Thyroid gland (tissue), 4 donors: ENCODE measurements at regions not wholly inside any gene's neighbourhood (a gene's known extent, or its start where the extent isn't known, plus 50 kb on each side); places are given as distances from the start of the nearest gene placed in this dataset.
"Not testable (repeated sequence)": the region's sequence is repeated elsewhere in the genome, so short reads cannot be mapped to it uniquely, and the experiment has no call there.

Experiments used
- DNase-seq, 2 donors: peaks; one replicate each; pipeline ENCODE4 v3.0.0-alpha.2; 2019
- H3K27ac ChIP-seq, 3 donors: fragments of 200-600 bp; sonication (generic); 1 replicate in 2 of 3; 2 replicates in 1 of 3; pipeline ENCODE4 v1.5.1; 2016 to 2019; ENCODE audit warnings: mild to moderate bottlenecking in 1 of 3, moderate library complexity in 1 of 3
- H3K27me3 ChIP-seq: fragments of 200-600 bp; sonication (generic); one replicate; pipeline ENCODE4 v1.5.1; 2019
- H3K36me3 ChIP-seq, 2 donors: fragments of 200-600 bp; sonication (generic); one replicate each; pipeline ENCODE4 v1.5.1; 2016 to 2019
- H3K4me1 ChIP-seq, 2 donors: fragments of 200-600 bp; sonication (generic); one replicate each; pipeline ENCODE4 v1.5.1; 2017 to 2019
- H3K4me3 ChIP-seq, 3 donors: fragments of 200-600 bp; sonication (generic); replicated peaks in 1 of 3; 1 replicate in 2 of 3; 2 replicates in 1 of 3; pipeline ENCODE4 v1.5.1; 2016; ENCODE audit warnings: mild to moderate bottlenecking in 1 of 3
- H3K9me3 ChIP-seq: fragments of 200-600 bp; sonication (generic); one replicate; pipeline ENCODE4 v1.5.1; 2017
- CTCF ChIP-seq, 6 experiments: fragments of 200-600 bp in 3 of 6; fragments of 450-650 bp in 3 of 6; sonication (generic) in 3 of 6; IDR thresholded peaks; one replicate each; pipeline ENCODE4 v1.5.1; 2016 to 2019; ENCODE audit warnings: antibody characterized with exemption in 6 of 6, mild to moderate bottlenecking in 2 of 6, inconsistent platforms in 1 of 6, moderate library complexity in 1 of 6
- POLR2A ChIP-seq, 2 donors: fragments of 450-650 bp; IDR thresholded peaks; one replicate each; pipeline ENCODE4 v1.6.1; 2017; ENCODE audit warnings: antibody characterized with exemption in 2 of 2, mild to moderate bottlenecking in 2 of 2, moderate library complexity in 1 of 2
- WGBS, 2 donors: methylation state at CpG; one replicate each; pipeline ENCODE4 v1.1.5; 2017; 5-methylcytosine and 5-hydroxymethylcytosine counted together
- intact Hi-C: fragments of 100-400 bp; cut with DNase I; formaldehyde crosslinking; loops from one replicate; pipeline ENCODE4 v1.15.1; 2023

DNA sequence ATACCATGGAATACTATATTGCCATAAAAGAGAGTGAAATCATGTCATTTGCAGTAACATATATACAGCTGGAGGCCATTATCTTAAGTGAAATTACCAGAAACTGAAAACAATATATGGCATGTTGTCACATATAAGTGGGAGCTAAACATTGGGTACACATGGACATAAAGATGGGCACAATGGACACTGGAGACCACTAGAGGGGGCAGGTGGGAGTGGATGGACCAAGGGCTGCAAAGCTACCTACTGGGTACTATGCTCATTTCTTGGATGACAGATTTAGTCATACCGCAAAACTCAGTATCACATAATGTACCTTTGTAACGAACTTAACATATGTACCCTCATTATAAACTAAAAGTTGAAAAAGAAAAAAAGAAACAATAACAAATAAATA is 1167.6 kb downstream of the NXPH1 start:
- 89 to 93% methylated on average over 2 of the region's 2 CpGs for WGBS, 2 donors

DNA sequence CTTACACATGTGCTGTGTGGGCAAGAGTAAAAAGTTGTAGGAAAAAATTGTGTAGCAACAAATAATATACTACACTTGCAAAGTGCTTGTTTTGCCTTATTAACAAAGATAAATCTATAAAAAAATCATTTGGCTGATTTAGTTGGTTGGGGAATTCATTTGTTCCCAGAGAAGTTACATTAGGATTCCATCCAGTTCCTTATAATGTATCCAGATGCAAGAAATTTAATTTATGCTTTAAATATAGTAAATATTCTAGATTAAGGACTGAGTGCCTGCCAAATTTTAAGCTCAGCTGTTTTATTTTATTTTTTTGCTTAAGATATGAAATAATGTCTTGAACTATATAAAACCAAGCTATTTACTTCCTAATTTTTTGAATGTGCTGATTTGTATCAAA is 1169.9 kb downstream of the NXPH1 start:
- intact Hi-C loops = no loop called here

More for the DNA sequence above, 1167.6 kb downstream of the NXPH1 start:
- intact Hi-C loops = no loop called here
- DNase-seq = no peak
- Histone ChIP-seq H3K4me1 (no peaks in the 10 kb centered on the region), H3K27me3 (no peaks in the 10 kb centered on the region), H3K27ac (no peak overlapping the region), H3K36me3 (no peaks in the 10 kb centered on the region), H3K9me3 (no peaks in the 10 kb centered on the region), H3K4me3 (no peak overlapping the region)
- TF ChIP-seq CTCF (IDR thresholded peaks at IDR 0.05) = no peak
- TF ChIP-seq POLR2A (IDR thresholded peaks at IDR 0.05) = no peak

GRCh38 chr7:9608560-9608959 is 1175.2 kb downstream of the NXPH1 start:
- no peak for DNase-seq
- Histone ChIP-seq H3K4me1 (no peaks in the 10 kb centered on the region), H3K27me3 (no peaks in the 10 kb centered on the region), H3K9me3 (no peaks in the 10 kb centered on the region), H3K27ac (no peak overlapping the region), H3K4me3 (no peak overlapping the region), H3K36me3 (no peaks in the 10 kb centered on the region)
- WGBS, 2 donors = 59 to 83% methylated on average over 1 of the region's 1 CpG
- TF ChIP-seq POLR2A (IDR thresholded peaks at IDR 0.05) (no peak), CTCF (IDR thresholded peaks at IDR 0.05) (no peak)
- intact Hi-C loops = no loop called here

More for the DNA sequence above, 1169.9 kb downstream of the NXPH1 start:
- no peaks in the 10 kb centered on the region for H3K4me1 ChIP-seq
- TF ChIP-seq POLR2A (IDR thresholded peaks at IDR 0.05) (no peak), CTCF (IDR thresholded peaks at IDR 0.05) (no peak)
- H3K27ac ChIP-seq = no peak overlapping the region
- H3K27me3 ChIP-seq = no peaks in the 10 kb centered on the region
- H3K4me3 ChIP-seq = no peak overlapping the region
- no peaks in the 10 kb centered on the region for H3K9me3 ChIP-seq
- H3K36me3 ChIP-seq = no peaks in the 10 kb centered on the region
- DNase-seq = no peak

DNA sequence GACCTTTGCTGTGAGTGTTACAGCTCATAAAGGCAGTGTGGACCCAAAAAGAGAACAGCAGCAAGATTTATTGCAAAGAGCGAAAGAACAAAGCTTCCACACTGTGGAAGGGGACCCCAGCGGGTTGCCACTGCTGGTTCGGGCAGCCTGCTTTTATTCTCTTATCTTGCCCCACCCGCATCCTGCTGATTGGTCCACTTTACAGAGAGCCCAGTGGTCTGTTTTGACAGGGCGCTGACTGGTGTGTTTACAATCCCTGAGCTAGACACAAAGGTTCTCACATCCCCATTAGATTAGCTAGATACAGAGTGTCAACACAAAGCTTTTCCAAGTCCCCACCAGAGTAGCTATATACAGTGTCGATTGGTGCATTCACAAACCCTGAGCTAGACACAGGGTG is 1187.5 kb downstream of the NXPH1 start:
- H3K36me3 ChIP-seq, intact Hi-C loops, H3K27me3 ChIP-seq, H3K9me3 ChIP-seq, H3K4me3 ChIP-seq, H3K4me1 ChIP-seq, H3K27ac ChIP-seq, DNase-seq: not testable (repeated sequence)
- 92 to 94% methylated on average over 6 of the region's 6 CpGs for WGBS, 2 donors

DNA sequence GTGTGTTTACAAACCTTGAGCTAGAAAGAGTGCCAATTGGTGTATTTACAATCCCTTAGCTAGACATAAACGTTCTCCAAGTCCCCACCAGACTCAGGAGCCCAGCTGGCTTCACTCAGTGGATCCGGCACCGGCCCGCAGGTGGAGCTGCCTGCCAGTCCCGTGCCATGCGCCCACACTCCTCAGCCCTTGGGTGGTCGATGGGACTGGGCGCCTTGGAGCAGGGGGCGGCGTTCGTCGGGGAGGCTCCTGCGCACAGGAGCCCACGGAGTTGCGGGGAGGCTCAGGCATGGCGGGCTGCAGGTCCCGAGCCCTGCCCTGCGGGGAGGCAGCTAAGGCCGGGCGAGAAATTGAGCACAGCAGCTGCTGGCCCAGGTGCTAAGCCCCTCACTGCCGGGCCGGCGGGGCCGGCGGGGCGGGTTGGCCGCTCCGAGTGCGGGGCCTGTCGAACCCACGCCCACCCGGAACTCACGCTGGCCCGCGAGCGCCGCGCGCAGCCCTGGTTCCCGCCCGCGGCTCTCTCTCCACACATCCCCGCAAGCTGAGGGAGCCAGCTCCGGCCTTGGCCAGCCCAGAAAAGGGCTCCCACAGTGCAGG is 1188.0 kb downstream of the NXPH1 start:
- intact Hi-C loops, DNase-seq: not testable (repeated sequence)
- WGBS, 2 donors = 88 to 96% methylated on average over 13 to 20 of the region's 44 CpGs

DNA sequence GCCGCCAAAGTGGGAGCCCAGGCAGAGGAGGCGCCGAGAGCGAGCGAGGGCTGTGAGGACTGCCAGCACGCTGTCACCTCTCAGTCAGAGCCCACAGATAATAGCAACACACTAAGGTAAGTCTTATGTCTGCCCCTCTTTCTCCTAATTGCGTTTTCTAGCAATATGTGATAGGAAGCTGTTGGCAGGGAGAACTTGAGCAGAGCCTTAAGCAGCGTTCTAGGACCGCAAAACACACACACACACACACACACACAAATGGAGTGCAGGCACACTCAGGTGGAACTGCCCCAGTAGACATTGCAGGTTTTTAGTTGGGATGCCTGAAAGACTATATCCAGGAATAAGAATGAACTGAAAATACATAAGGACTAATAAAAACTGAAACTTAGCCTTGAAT is 1188.5 kb downstream of the NXPH1 start:
- no peaks in the 10 kb centered on the region for H3K4me1 ChIP-seq
- DNase-seq = no peak
- TF ChIP-seq POLR2A (IDR thresholded peaks at IDR 0.05) = no peak
- no peak for TF ChIP-seq CTCF (IDR thresholded peaks at IDR 0.05)
- no peaks in the 10 kb centered on the region for H3K27me3 ChIP-seq
- 92 to 94% methylated on average over 7 to 9 of the region's 9 CpGs for WGBS, 2 donors
- H3K27ac ChIP-seq = no peak overlapping the region
- H3K4me3 ChIP-seq = no peak overlapping the region
- H3K36me3 ChIP-seq = no peaks in the 10 kb centered on the region
- H3K9me3 ChIP-seq = no peaks in the 10 kb centered on the region
- intact Hi-C loops = no loop called here

More for the DNA sequence above, 1188.0 kb downstream of the NXPH1 start:
- not testable (repeated sequence) for H3K4me1 ChIP-seq, H3K27me3 ChIP-seq, H3K36me3 ChIP-seq, H3K27ac ChIP-seq, H3K9me3 ChIP-seq, H3K4me3 ChIP-seq
